ENCODE measurements at regions not wholly inside any gene's neighbourhood (a gene's known extent, or its start where the extent isn't known, plus 50 kb on each side); places are given as distances from the start of the nearest gene placed in this dataset.

DNA sequence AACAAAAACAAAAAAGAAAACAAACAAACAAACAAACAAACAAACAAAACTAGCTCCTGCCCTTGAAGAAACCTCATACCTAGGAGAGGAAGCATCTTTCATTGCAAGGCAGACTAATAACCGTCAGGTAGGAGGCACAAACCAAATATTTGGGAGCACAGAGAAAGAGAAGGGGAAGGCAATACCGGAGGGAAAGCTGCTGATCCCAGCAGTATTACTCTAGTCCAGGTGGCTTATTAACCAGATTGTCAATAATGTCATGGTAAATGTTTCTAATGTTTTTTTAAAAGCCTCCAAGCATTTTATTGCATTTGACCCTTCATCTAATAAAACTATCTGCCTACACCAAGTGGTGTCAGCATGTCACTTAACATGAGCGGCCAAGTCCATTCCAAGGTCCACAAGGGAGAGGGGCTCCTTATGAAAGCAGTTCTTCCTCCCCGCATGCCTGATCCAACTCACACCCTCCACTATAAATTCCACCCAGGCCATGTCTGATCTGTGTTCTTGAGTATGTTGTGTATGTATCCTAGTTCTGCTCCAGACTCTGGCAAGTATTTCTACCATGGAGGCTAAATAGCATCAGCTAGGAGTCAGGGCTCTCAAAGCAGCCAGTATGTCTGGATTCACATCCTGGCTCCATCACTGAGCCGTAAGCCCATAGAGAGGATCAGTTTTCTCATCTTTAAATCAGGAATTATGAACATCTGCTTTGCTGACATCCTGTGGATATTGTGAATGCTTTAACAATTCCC is 208.1 kb upstream of the TENM4 start:
- Histone ChIP-seq H3K4me3 (no peak overlapping the region), H3K9me3 (no peaks in the 10 kb centered on the region), H3K27ac (no peak overlapping the region), H3K27me3 (no peaks in the 10 kb centered on the region), H3K36me3 (no peaks in the 10 kb centered on the region), H3K4me1 (no peaks in the 10 kb centered on the region)
- TF ChIP-seq, protein P1, sequence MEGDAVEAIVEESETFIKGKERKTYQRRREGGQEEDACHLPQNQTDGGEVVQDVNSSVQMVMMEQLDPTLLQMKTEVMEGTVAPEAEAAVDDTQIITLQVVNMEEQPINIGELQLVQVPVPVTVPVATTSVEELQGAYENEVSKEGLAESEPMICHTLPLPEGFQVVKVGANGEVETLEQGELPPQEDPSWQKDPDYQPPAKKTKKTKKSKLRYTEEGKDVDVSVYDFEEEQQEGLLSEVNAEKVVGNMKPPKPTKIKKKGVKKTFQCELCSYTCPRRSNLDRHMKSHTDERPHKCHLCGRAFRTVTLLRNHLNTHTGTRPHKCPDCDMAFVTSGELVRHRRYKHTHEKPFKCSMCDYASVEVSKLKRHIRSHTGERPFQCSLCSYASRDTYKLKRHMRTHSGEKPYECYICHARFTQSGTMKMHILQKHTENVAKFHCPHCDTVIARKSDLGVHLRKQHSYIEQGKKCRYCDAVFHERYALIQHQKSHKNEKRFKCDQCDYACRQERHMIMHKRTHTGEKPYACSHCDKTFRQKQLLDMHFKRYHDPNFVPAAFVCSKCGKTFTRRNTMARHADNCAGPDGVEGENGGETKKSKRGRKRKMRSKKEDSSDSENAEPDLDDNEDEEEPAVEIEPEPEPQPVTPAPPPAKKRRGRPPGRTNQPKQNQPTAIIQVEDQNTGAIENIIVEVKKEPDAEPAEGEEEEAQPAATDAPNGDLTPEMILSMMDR (IDR thresholded peaks at IDR 0.05 in 4 of 5, conservative IDR thresholded peaks at IDR 0.05 in 1 of 5): no peak
- no peak for TF ChIP-seq POLR2A (IDR thresholded peaks at IDR 0.05)
- in situ Hi-C loops (cut with MboI; ENCODE audit: low sequenced_read_pairs in 4 of 4): no loop called here
- intact Hi-C loops (cut with DNase I; ENCODE audit: low total_unique reads): no loop called here
- DNase-seq: no peak
- ATAC-seq: no peak

DNA sequence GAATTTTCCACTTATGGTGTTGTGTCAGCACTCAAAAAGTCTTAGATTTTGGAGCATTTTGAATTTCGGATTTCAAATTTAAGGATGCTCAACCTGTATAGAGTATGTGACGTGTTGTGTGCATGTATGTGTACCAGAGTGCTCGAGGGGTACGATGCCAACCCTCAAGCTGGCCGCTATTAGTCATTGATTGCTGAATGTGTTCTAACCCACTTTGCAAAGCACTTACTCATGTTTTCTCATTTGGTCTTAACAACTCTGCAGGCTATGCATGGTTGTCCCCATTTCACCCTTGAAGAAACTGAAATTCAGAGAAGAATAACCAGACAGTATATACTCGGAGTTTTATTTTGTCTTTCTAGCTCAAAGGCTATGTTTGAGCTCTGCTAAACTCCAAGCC is 196.4 kb upstream of the TENM4 start:
- Histone ChIP-seq H3K36me3 (no peaks in the 10 kb centered on the region), H3K27me3 (no peaks in the 10 kb centered on the region), H3K4me3 (no peak overlapping the region), H3K9me3 (no peaks in the 10 kb centered on the region), H3K4me1 (no peaks in the 10 kb centered on the region), H3K27ac (no peak overlapping the region)
- TF ChIP-seq POLR2A (IDR thresholded peaks at IDR 0.05): no peak
- TF ChIP-seq, protein P1 (IDR thresholded peaks at IDR 0.05 in 4 of 5, conservative IDR thresholded peaks at IDR 0.05 in 1 of 5): no peak
- intact Hi-C loops (cut with DNase I; ENCODE audit: low total_unique reads) (no loop called here), in situ Hi-C loops (cut with MboI; ENCODE audit: low sequenced_read_pairs in 4 of 4) (no loop called here)
- DNase-seq: no peak
- no peak for ATAC-seq

DNA sequence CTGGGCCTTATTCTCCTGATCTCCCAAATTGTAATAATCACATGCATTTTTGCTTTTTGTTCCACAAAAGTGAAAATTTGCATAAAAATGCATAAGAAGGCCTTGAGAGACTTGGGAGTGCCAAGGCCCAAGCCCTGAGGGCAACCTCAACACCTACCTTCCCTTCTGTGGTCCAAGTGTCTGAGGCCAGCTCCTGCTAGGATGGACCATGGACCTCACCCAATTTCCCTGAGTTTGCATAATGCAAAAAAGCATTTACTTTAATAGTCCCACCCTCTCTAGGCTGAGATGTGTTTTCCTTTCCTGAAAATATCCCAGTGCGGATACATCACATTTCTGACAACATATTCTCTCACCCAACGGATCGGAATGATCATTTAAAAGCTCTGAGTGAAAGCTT is 194.1 kb upstream of the TENM4 start:
- intact Hi-C loops (cut with DNase I; ENCODE audit: low total_unique reads): no loop called here
- no peak for ATAC-seq
- no peaks in the 10 kb centered on the region for H3K9me3 ChIP-seq
- H3K27ac ChIP-seq: no peak overlapping the region
- DNase-seq: no peak
- TF ChIP-seq, protein P1 (IDR thresholded peaks at IDR 0.05 in 4 of 5, conservative IDR thresholded peaks at IDR 0.05 in 1 of 5): no peak
- no peak for TF ChIP-seq POLR2A (IDR thresholded peaks at IDR 0.05)
- in situ Hi-C loops (cut with MboI; ENCODE audit: low sequenced_read_pairs in 4 of 4): no loop called here
- H3K4me1 ChIP-seq: no peaks in the 10 kb centered on the region
- no peak overlapping the region for H3K4me3 ChIP-seq
- H3K27me3 ChIP-seq: no peaks in the 10 kb centered on the region
- no peaks in the 10 kb centered on the region for H3K36me3 ChIP-seq

DNA sequence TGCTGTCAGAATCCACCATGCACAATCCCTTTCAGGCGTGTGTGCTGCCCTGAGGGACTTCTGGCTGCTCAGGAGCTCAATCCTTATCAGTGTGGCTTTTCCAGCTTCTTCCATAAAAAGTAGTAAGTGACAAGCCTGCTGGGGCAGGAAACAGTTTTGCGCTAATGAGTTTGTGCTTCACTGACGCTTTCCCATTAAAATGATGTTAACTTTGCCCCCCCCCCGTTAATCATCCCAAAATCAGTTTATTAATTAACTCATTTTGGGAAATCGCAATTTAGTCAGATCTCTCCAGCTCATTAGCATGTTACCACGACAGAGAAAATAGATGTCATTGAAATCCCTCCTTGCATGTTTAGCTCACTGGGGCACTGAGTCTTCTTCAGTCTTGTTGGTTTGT is 186.5 kb upstream of the TENM4 start:
- intact Hi-C loops (cut with DNase I; ENCODE audit: low total_unique reads): no loop called here
- H3K9me3 ChIP-seq: peaks cover 0 to 4% (median 0%) of the 10 kb centered on the region in 3 donors
- in situ Hi-C loops (cut with MboI; ENCODE audit: low sequenced_read_pairs in 4 of 4): no loop called here
- ATAC-seq (no peak), DNase-seq (no peak)
- H3K27ac ChIP-seq: no peak overlapping the region
- TF ChIP-seq, protein P1 (IDR thresholded peaks at IDR 0.05 in 4 of 5, conservative IDR thresholded peaks at IDR 0.05 in 1 of 5): no peak
- TF ChIP-seq POLR2A (IDR thresholded peaks at IDR 0.05): no peak
- no peak overlapping the region for H3K4me3 ChIP-seq
- H3K27me3 ChIP-seq: no peaks in the 10 kb centered on the region
- no peaks in the 10 kb centered on the region for H3K36me3 ChIP-seq
- H3K4me1 ChIP-seq: no peaks in the 10 kb centered on the region

Measured in gastrocnemius medialis (tissue), 4 donors.